Peyer's patch (tissue), 4 donors: ENCODE measurements at regions not wholly inside any gene's neighbourhood (a gene's known extent, or its start where the extent isn't known, plus 50 kb on each side); places are given as distances from the start of the nearest gene placed in this dataset.

Experiments
- DNase-seq, 3 donors: peaks; one replicate each; pipeline ENCODE4 v3.0.0-alpha.2; 2017 to 2019
- H3K27ac ChIP-seq, 4 donors: fragments of 200-600 bp; sonication (generic); one replicate each; pipeline ENCODE4 v1.5.1; 2016 to 2019
- H3K27me3 ChIP-seq, 2 donors: fragments of 200-600 bp; sonication (generic); one replicate each; pipeline ENCODE4 v1.5.1; 2019
- H3K36me3 ChIP-seq, 3 donors: fragments of 200-600 bp; sonication (generic); one replicate each; pipeline ENCODE4 v1.5.1; 2016 to 2019
- H3K4me1 ChIP-seq, 4 donors: fragments of 200-600 bp; sonication (generic); one replicate each; pipeline ENCODE4 v1.5.1; 2016 to 2019
- H3K4me3 ChIP-seq, 4 donors: fragments of 200-600 bp; sonication (generic); 1 replicate in 3 of 4; 2 replicates in 1 of 4; pipeline ENCODE4 v1.5.1; 2016 to 2019; ENCODE audit warnings: mild to moderate bottlenecking in 1 of 4
- H3K9me3 ChIP-seq, 4 donors: fragments of 200-600 bp; sonication (generic); one replicate each; pipeline ENCODE4 v1.5.1; 2016 to 2019; ENCODE audit warnings: mild to moderate bottlenecking in 1 of 4
- POLR2A ChIP-seq, 2 donors: fragments of 450-650 bp; IDR thresholded peaks; one replicate each; pipeline ENCODE4 v1.5.1; 2017; ENCODE audit warnings: antibody characterized with exemption in 2 of 2, mild to moderate bottlenecking in 2 of 2, moderate library complexity in 2 of 2
- TF ChIP-seq, protein P1 (sequence below), 6 experiments: fragments of 450-650 bp in 4 of 6; fragments of 200-600 bp in 2 of 6; sonication (generic) in 1 of 6; IDR thresholded peaks; one replicate each; pipeline ENCODE4 v1.5.1; 2017 to 2019; ENCODE audit warnings: antibody characterized with exemption in 6 of 6, mild to moderate bottlenecking in 3 of 6, moderate library complexity in 1 of 6

GRCh38 chr5:164224236-164224635 lies 718.8 kb downstream of the MAT2B start:
- Histone ChIP-seq H3K4me3 (no peak overlapping the region), H3K27me3 (no peaks in the 10 kb centered on the region), H3K36me3 (no peaks in the 10 kb centered on the region), H3K4me1 (no peaks in the 10 kb centered on the region), H3K27ac (no peak overlapping the region), H3K9me3 (no peaks in the 10 kb centered on the region)
- no peak for DNase-seq
- TF ChIP-seq POLR2A (IDR thresholded peaks at IDR 0.05) = no peak
- TF ChIP-seq, protein P1, sequence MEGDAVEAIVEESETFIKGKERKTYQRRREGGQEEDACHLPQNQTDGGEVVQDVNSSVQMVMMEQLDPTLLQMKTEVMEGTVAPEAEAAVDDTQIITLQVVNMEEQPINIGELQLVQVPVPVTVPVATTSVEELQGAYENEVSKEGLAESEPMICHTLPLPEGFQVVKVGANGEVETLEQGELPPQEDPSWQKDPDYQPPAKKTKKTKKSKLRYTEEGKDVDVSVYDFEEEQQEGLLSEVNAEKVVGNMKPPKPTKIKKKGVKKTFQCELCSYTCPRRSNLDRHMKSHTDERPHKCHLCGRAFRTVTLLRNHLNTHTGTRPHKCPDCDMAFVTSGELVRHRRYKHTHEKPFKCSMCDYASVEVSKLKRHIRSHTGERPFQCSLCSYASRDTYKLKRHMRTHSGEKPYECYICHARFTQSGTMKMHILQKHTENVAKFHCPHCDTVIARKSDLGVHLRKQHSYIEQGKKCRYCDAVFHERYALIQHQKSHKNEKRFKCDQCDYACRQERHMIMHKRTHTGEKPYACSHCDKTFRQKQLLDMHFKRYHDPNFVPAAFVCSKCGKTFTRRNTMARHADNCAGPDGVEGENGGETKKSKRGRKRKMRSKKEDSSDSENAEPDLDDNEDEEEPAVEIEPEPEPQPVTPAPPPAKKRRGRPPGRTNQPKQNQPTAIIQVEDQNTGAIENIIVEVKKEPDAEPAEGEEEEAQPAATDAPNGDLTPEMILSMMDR (IDR thresholded peaks at IDR 0.05) = no peak

GRCh38 chr5:164224772-164225171 lies 719.4 kb downstream of the MAT2B start:
- DNase-seq = no peak
- no peaks in the 10 kb centered on the region for H3K4me1 ChIP-seq
- H3K4me3 ChIP-seq = no peak overlapping the region
- no peak overlapping the region for H3K27ac ChIP-seq
- no peaks in the 10 kb centered on the region for H3K9me3 ChIP-seq
- TF ChIP-seq, protein P1 (IDR thresholded peaks at IDR 0.05) = no peak
- TF ChIP-seq POLR2A (IDR thresholded peaks at IDR 0.05) = no peak
- H3K36me3 ChIP-seq = no peaks in the 10 kb centered on the region
- H3K27me3 ChIP-seq = no peaks in the 10 kb centered on the region

GRCh38 chr5:164230341-164230740 lies 724.9 kb downstream of the MAT2B start:
- Histone ChIP-seq H3K27ac (no peak overlapping the region), H3K27me3 (no peaks in the 10 kb centered on the region), H3K36me3 (no peaks in the 10 kb centered on the region), H3K9me3 (no peaks in the 10 kb centered on the region), H3K4me3 (no peak overlapping the region), H3K4me1 (peaks cover 0 to 6% (median 0%) of the 10 kb centered on the region in 4 donors)
- TF ChIP-seq, protein P1 (IDR thresholded peaks at IDR 0.05) = no peak
- TF ChIP-seq POLR2A (IDR thresholded peaks at IDR 0.05) = no peak
- no peak for DNase-seq

GRCh38 chr5:164233791-164234190 lies 728.4 kb downstream of the MAT2B start:
- TF ChIP-seq POLR2A (IDR thresholded peaks at IDR 0.05) = no peak
- TF ChIP-seq, protein P1 (IDR thresholded peaks at IDR 0.05) = no peak
- no peak overlapping the region for H3K4me3 ChIP-seq
- DNase-seq = no peak
- no peaks in the 10 kb centered on the region for H3K27me3 ChIP-seq
- H3K4me1 ChIP-seq = peaks cover 0 to 6% (median 0%) of the 10 kb centered on the region in 4 donors
- no peaks in the 10 kb centered on the region for H3K9me3 ChIP-seq
- H3K27ac ChIP-seq = no peak overlapping the region
- H3K36me3 ChIP-seq = no peaks in the 10 kb centered on the region

DNA sequence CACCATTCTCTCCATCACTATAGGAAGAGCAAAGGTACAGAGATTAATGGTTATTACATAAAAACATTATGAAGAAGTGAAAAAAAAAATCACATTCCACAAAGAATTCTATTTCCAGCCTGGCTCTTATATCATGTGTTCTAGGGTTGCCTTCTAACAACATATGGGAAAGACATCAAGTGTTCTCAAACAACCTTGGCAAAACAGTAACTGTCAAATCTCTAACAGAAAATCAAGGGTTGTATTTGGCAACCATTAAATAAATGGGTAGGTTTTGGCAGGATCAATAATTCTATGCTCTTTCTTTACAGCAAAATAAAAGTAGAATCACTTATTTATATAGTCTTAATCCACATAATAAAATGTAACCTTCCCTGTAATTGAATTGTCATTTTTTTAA lies 728.9 kb downstream of the MAT2B start:
- no peak overlapping the region for H3K27ac ChIP-seq
- no peaks in the 10 kb centered on the region for H3K9me3 ChIP-seq
- TF ChIP-seq, protein P1 (IDR thresholded peaks at IDR 0.05) = no peak
- H3K4me1 ChIP-seq = peaks cover 0 to 6% (median 0%) of the 10 kb centered on the region in 4 donors
- DNase-seq = no peak
- H3K36me3 ChIP-seq = no peaks in the 10 kb centered on the region
- no peaks in the 10 kb centered on the region for H3K27me3 ChIP-seq
- H3K4me3 ChIP-seq = no peak overlapping the region

GRCh38 chr5:164235300-164235891 lies 730.0 kb downstream of the MAT2B start:
- no peaks in the 10 kb centered on the region for H3K27me3 ChIP-seq
- DNase-seq = no peak
- no peak for TF ChIP-seq POLR2A (IDR thresholded peaks at IDR 0.05)
- TF ChIP-seq, protein P1 (IDR thresholded peaks at IDR 0.05) = no peak
- H3K4me3 ChIP-seq = no peak overlapping the region
- no peaks in the 10 kb centered on the region for H3K9me3 ChIP-seq
- peaks cover 0 to 6% (median 0%) of the 10 kb centered on the region in 4 donors for H3K4me1 ChIP-seq
- H3K36me3 ChIP-seq = no peaks in the 10 kb centered on the region
- no peak overlapping the region for H3K27ac ChIP-seq
